Peyer's patch (tissue), 4 donors: ENCODE measurements at regions not wholly inside any gene's neighbourhood (a gene's known extent, or its start where the extent isn't known, plus 50 kb on each side); places are given as distances from the start of the nearest gene placed in this dataset.

ENCODE experiments used
- DNase-seq, 3 donors: peaks; one replicate each; pipeline ENCODE4 v3.0.0-alpha.2; 2017 to 2019
- H3K27ac ChIP-seq, 4 donors: fragments of 200-600 bp; sonication (generic); one replicate each; pipeline ENCODE4 v1.5.1; 2016 to 2019
- H3K27me3 ChIP-seq, 2 donors: fragments of 200-600 bp; sonication (generic); one replicate each; pipeline ENCODE4 v1.5.1; 2019
- H3K36me3 ChIP-seq, 3 donors: fragments of 200-600 bp; sonication (generic); one replicate each; pipeline ENCODE4 v1.5.1; 2016 to 2019
- H3K4me1 ChIP-seq, 4 donors: fragments of 200-600 bp; sonication (generic); one replicate each; pipeline ENCODE4 v1.5.1; 2016 to 2019
- H3K4me3 ChIP-seq, 4 donors: fragments of 200-600 bp; sonication (generic); 1 replicate in 3 of 4; 2 replicates in 1 of 4; pipeline ENCODE4 v1.5.1; 2016 to 2019; ENCODE audit warnings: mild to moderate bottlenecking in 1 of 4
- H3K9me3 ChIP-seq, 4 donors: fragments of 200-600 bp; sonication (generic); one replicate each; pipeline ENCODE4 v1.5.1; 2016 to 2019; ENCODE audit warnings: mild to moderate bottlenecking in 1 of 4
- POLR2A ChIP-seq, 2 donors: fragments of 450-650 bp; IDR thresholded peaks; one replicate each; pipeline ENCODE4 v1.5.1; 2017; ENCODE audit warnings: antibody characterized with exemption in 2 of 2, mild to moderate bottlenecking in 2 of 2, moderate library complexity in 2 of 2
- TF ChIP-seq, protein P1 (sequence below), 6 experiments: fragments of 450-650 bp in 4 of 6; fragments of 200-600 bp in 2 of 6; sonication (generic) in 1 of 6; IDR thresholded peaks; one replicate each; pipeline ENCODE4 v1.5.1; 2017 to 2019; ENCODE audit warnings: antibody characterized with exemption in 6 of 6, mild to moderate bottlenecking in 3 of 6, moderate library complexity in 1 of 6

DNA sequence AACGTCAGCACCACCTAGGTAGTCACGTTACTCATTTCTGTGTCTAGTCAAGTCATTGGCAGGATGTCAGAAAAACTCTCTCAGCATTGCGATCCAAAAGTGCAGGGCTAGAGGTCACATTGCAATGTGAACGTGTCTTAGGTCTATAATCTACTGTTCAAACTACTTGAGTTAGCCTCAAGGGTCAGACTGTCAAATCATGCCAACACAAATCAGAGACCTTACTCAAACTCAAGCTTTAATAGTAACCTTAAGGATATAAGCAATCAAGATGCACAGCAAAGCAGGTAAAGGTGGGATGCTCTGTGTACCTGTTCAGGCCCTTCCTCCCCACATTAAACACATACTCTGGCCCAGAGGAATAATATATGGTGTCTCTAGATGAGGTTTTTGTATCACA is 114.4 kb upstream of the NOCT start:
- no peak for DNase-seq
- TF ChIP-seq, protein P1, sequence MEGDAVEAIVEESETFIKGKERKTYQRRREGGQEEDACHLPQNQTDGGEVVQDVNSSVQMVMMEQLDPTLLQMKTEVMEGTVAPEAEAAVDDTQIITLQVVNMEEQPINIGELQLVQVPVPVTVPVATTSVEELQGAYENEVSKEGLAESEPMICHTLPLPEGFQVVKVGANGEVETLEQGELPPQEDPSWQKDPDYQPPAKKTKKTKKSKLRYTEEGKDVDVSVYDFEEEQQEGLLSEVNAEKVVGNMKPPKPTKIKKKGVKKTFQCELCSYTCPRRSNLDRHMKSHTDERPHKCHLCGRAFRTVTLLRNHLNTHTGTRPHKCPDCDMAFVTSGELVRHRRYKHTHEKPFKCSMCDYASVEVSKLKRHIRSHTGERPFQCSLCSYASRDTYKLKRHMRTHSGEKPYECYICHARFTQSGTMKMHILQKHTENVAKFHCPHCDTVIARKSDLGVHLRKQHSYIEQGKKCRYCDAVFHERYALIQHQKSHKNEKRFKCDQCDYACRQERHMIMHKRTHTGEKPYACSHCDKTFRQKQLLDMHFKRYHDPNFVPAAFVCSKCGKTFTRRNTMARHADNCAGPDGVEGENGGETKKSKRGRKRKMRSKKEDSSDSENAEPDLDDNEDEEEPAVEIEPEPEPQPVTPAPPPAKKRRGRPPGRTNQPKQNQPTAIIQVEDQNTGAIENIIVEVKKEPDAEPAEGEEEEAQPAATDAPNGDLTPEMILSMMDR (IDR thresholded peaks at IDR 0.05), result no peak
- no peak for TF ChIP-seq POLR2A (IDR thresholded peaks at IDR 0.05)
- H3K27me3 ChIP-seq, result no peaks in the 10 kb centered on the region
- peaks cover 0 to 5% (median 0%) of the 10 kb centered on the region in 4 donors for H3K4me1 ChIP-seq
- no peaks in the 10 kb centered on the region for H3K9me3 ChIP-seq
- no peaks in the 10 kb centered on the region for H3K36me3 ChIP-seq
- no peak overlapping the region for H3K27ac ChIP-seq
- H3K4me3 ChIP-seq, result no peak overlapping the region

DNA sequence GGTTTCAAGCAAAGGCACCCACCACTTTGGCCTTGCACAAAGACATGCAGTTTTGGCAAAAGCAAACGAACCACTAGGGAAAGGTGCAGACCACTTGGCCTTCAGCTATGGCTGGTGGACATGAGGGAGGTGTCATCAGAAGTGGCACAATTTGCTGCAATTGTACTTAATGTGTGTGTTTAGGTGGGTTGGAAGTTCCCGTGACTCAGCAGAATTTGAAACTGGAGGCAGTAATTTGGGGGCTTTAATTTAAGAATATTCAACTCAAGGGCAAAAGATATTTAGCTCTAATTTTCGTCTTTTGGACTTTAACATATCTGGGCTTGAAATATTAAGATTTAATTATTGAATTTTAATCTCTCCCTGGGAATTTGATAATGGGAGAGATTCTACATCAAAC is 115.6 kb upstream of the NOCT start:
- Histone ChIP-seq H3K4me1 (peaks cover 0 to 5% (median 0%) of the 10 kb centered on the region in 4 donors), H3K4me3 (no peak overlapping the region), H3K9me3 (no peaks in the 10 kb centered on the region), H3K27ac (no peak overlapping the region), H3K27me3 (no peaks in the 10 kb centered on the region), H3K36me3 (no peaks in the 10 kb centered on the region)
- TF ChIP-seq, protein P1 (IDR thresholded peaks at IDR 0.05), result no peak
- TF ChIP-seq POLR2A (IDR thresholded peaks at IDR 0.05), result no peak
- DNase-seq, result no peak

DNA sequence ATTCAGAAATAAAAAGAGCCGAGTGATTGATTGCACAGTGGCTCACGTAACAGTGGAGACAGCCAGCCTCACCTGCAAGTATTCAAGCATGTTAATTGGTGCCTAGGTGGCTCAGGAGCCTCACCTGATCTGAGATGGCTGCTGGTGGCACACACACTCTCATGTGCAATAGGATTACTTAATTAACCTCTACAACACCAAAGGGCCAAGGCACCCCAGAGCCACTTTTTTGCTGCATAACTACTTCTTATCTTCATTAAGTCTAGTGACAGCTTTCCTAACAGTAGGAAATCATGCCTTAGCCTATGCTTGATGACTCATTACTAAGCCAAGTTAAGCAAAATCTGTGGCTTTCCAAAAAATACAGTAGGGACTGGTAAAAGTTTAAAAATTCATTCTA is 117.3 kb upstream of the NOCT start:
- H3K9me3 ChIP-seq, result no peaks in the 10 kb centered on the region
- no peak for DNase-seq
- no peaks in the 10 kb centered on the region for H3K36me3 ChIP-seq
- no peak overlapping the region for H3K4me3 ChIP-seq
- H3K27me3 ChIP-seq, result no peaks in the 10 kb centered on the region
- no peak overlapping the region for H3K27ac ChIP-seq
- H3K4me1 ChIP-seq, result peaks cover 0 to 5% (median 0%) of the 10 kb centered on the region in 4 donors
- TF ChIP-seq POLR2A (IDR thresholded peaks at IDR 0.05), result no peak
- TF ChIP-seq, protein P1 (IDR thresholded peaks at IDR 0.05), result no peak

DNA sequence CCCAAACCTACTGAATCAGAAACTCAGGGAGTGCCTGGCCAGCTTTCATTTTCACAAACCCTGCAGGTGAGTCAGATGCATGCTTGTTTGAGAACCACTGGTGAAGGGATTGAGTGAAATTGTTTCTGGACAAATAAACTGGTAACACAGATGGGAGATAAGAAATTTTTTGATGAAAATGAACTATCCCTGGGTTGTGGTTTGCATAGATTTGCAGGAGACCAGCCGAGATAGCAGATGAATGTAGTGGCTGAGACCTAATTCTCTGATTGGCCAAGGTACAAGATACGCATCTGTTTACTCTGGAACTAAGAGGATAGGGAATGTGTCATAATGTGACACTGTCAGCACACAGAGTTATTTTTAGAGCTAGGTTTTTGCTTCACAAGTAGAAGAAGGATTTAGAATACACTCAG is 117.8 kb upstream of the NOCT start:
- Histone ChIP-seq H3K4me3 (no peak overlapping the region), H3K4me1 (peaks cover 0 to 5% (median 0%) of the 10 kb centered on the region in 4 donors), H3K27ac (no peak overlapping the region), H3K9me3 (no peaks in the 10 kb centered on the region), H3K36me3 (no peaks in the 10 kb centered on the region), H3K27me3 (no peaks in the 10 kb centered on the region)
- DNase-seq, result no peak
- no peak for TF ChIP-seq POLR2A (IDR thresholded peaks at IDR 0.05)
- TF ChIP-seq, protein P1 (IDR thresholded peaks at IDR 0.05), result no peak

DNA sequence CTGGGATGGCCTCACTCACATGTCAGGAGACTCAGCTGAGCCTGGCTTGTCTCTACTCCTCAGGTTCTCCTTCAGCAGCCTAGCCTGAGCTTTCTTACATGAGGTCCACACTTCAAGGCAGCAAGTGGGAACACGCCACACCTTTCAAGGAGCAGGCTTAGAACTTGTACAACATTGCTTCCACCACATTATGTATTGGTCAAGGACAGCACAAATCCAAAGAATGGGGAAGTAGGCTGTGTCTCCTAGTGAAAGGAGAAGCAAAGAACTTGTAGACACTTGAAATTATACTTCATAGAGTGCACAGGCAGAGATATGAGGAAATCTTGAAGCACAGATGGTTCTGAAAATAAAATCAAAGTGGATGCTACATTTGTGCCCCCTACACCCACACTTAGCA is 120.9 kb upstream of the NOCT start:
- peaks cover 0 to 5% (median 0%) of the 10 kb centered on the region in 4 donors for H3K4me1 ChIP-seq
- no peak for TF ChIP-seq POLR2A (IDR thresholded peaks at IDR 0.05)
- TF ChIP-seq, protein P1 (IDR thresholded peaks at IDR 0.05), result no peak

DNA sequence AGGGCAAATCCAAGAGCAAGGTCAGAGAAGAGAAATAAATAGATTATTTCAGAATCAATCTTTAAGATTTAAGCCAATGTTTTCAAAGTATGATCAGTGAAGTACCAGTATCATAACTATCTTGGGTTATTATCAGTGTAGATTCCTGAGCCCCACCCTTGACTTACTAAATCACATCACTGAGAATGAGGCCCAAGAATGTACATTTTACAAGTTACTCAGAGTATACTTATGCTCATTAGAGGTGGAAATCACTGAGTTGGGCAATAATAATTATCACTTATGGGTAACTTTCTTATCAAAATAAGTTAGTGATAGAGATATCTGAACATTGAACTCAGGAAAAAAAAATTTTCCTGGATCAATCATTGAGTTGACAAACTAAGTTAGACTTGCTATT is 121.6 kb upstream of the NOCT start:
- no peak overlapping the region for H3K27ac ChIP-seq
- no peak for DNase-seq
- TF ChIP-seq, protein P1 (IDR thresholded peaks at IDR 0.05), result no peak
- no peak for TF ChIP-seq POLR2A (IDR thresholded peaks at IDR 0.05)
- H3K36me3 ChIP-seq, result no peaks in the 10 kb centered on the region
- H3K27me3 ChIP-seq, result no peaks in the 10 kb centered on the region
- no peak overlapping the region for H3K4me3 ChIP-seq
- H3K9me3 ChIP-seq, result no peaks in the 10 kb centered on the region
- peaks cover 0 to 5% (median 0%) of the 10 kb centered on the region in 4 donors for H3K4me1 ChIP-seq

More for the DNA sequence above, 120.9 kb upstream of the NOCT start:
- Histone ChIP-seq H3K36me3 (no peaks in the 10 kb centered on the region), H3K9me3 (no peaks in the 10 kb centered on the region), H3K4me3 (no peak overlapping the region), H3K27me3 (no peaks in the 10 kb centered on the region), H3K27ac (no peak overlapping the region)
- DNase-seq, result no peak
